DMS 273 (cell line): ENCODE measurements at regions not wholly inside any gene's neighbourhood (a gene's known extent, or its start where the extent isn't known, plus 50 kb on each side); places are given as distances from the start of the nearest gene placed in this dataset.
A peak's percentile ranks its signal among the peaks of the same experiment; 100 is the strongest.

Source experiments
- DNase-seq: peaks from one replicate; lab custom pipeline; 2025; ENCODE audit not compliant: unreplicated experiment; lab: John Stamatoyannopoulos, UW

- no peak for DNase-seq
Observed at GRCh38 chr2:8418721-8419120, 263.1 kb upstream of the ID2 start.

GRCh38 chr2:8421658-8422449 is 260.0 kb upstream of the ID2 start:
- no peak for DNase-seq

GRCh38 chr2:8422450-8422800 is 259.4 kb upstream of the ID2 start:
- no peak for DNase-seq

GRCh38 chr2:8424997-8425900 is 256.6 kb upstream of the ID2 start:
- no peak for DNase-seq

GRCh38 chr2:8426550-8426949 is 255.3 kb upstream of the ID2 start:
- no peak for DNase-seq

DNA sequence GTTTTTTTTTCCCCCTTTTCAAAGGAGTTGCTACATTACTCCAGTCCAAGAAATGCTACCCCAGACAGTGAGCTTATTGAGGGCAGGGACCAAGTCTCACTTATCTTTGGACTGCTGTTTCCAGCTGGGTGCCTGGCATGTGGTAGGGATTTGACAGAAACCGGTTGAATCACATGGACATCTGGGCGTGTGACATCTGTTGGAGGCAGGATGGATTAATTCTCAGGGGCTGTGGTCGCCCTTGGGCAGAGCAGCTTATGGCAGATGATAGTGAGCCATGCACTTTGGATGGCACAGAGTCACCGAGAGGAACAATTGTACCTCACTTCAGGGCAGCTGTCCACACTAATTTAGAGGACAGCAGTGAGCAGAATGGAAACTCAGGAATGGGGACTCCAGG is 254.6 kb upstream of the ID2 start:
- DNase-seq: peak; percentile 28

GRCh38 chr2:8430628-8431027 is 251.2 kb upstream of the ID2 start:
- no peak for DNase-seq

DNA sequence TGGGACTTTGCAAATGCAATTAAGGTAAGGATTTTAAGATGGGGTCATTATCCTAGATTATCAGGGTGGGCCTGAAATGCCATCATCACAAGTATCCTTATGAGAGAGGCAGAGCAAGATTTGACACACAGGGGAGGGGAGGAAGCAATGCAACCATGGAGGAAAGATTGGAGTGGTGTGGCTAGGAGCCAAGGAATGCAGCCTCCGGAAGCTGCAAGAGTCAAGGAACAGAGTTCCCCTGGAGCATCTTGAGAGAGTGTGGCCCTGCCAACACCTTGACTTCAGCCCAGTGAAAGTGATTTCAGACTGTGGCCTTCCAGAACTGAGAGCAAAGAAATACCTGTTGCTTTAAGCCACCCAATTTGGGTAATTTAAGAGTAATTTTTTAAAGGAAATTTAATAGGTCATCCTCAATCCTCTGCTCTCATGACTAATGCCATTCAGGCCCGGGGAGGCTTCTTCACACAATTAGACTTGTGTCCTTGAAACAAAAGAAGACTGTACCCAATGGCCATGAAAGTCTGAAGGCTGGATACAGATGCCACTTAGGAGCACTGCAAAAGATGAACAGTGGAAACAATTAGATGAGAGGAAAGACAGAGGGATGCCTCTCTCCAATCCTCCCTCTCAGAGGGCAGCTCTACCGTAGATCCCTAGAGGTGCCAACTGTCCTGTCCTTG is 250.3 kb upstream of the ID2 start:
- DNase-seq: no peak

DNA sequence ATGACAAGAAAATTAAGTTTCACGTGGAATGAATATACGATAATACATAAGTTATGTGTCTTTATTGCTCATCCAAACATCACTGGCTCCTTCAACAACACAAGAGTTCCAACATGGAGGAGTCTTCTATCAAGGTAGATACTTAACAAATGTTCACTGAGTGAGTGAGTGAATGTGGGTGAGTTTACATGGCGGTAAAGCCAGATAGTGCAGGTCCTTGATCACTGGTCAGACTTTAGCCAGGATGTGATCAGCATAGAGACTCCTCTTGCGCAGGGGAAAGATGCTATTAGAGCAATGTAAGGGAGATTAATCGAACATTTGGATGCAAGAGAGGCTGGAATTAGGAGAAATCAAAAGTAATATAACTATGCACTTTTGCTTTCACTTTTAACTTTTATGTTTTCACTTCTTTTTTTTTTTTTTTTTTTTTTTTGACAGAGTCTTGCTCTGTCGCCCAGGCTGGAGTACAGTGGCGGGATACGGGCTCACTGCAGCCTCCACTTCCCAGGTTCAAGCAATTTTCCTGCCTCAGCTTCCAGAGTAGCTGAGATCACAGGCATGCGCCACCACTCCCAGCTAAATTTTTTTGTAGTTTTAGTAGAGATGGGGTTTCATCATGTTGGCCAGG is 249.0 kb upstream of the ID2 start:
- DNase-seq: no peak

- DNase-seq: no peak
Observed at GRCh38 chr2:8433390-8433789, 248.5 kb upstream of the ID2 start.

- no peak for DNase-seq
Observed at GRCh38 chr2:8435608-8436007, 246.2 kb upstream of the ID2 start.

- no peak for DNase-seq
Observed at GRCh38 chr2:8436585-8436984, 245.3 kb upstream of the ID2 start.

GRCh38 chr2:8437228-8437948 is 244.5 kb upstream of the ID2 start:
- no peak for DNase-seq

GRCh38 chr2:8437949-8438400 is 243.9 kb upstream of the ID2 start:
- DNase-seq: no peak

DNA sequence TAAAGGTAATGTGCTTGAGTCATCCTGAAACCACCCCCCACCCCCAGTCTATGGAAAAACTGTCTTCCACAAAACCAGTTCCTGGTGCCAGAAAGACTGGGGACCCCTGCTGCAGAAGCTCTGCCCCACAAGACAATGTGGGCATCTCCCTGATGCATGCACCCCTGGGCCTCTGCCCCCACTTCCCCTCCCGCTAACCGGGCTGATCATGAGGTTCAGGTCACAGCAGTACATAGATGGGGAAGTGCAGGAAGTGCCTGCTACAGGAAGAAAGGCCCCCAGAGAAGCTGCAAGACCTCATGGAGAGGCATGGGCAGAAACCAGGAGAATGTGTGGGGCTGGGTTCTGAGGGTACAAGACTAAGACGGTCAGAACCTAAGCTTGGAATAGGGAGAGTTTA is 243.4 kb upstream of the ID2 start:
- no peak for DNase-seq

- DNase-seq: no peak
Observed at GRCh38 chr2:8438996-8439395, 242.9 kb upstream of the ID2 start.

GRCh38 chr2:8440029-8440778 is 241.7 kb upstream of the ID2 start:
- DNase-seq: no peak

DNA sequence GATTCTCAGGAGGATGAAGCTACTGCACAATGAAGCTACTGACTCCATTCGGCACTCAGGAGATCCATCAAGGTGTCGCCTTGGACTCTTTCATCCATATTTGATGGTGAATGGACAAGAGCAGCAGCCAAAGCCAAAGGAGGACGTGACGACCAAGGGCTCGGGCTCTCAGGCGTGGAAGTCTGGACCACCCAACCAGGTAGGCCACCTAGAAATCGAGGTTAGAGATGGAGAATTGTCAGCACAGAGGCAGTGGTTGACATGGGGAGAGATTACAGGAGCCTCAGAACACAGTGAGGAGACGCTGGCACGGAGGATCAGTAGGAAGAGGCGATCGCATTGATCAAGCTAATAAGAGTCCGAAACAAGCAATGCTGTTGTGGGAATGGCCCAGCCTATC is 240.5 kb upstream of the ID2 start:
- no peak for DNase-seq

- DNase-seq: no peak
Observed at GRCh38 chr2:8441986-8442385, 239.9 kb upstream of the ID2 start.
